DND-41 (cell line): ENCODE measurements at regions not wholly inside any gene's neighbourhood (a gene's known extent, or its start where the extent isn't known, plus 50 kb on each side); places are given as distances from the start of the nearest gene placed in this dataset.

Experiments
- ATAC-seq: fragments of 200-7000 bp; cut with Tn5 transposase; 3 replicates; pipeline ENCODE4 v1.9.1; 2021; ENCODE audit warnings: low read depth; ENCODE audit not compliant: insufficient read depth
- DNase-seq: peaks from one replicate; pipeline ENCODE4 v3.0.0-alpha.2; 2020
- H2AFZ ChIP-seq: 2 replicates; pipeline ENCODE4 v1.6.0; 2012; ENCODE audit warnings: low read depth, low read length
- H3K27ac ChIP-seq: 2 replicates; pipeline ENCODE4 v1.5.1; 2012; ENCODE audit warnings: low read length, inconsistent platforms
- H3K27me3 ChIP-seq: fragments of 200-600 bp; sonication (generic); 2 replicates; pipeline ENCODE4 v1.6.0; 2012; ENCODE audit warnings: low read length, mild to moderate bottlenecking, inconsistent platforms; ENCODE audit not compliant: insufficient read depth, poor library complexity
- H3K36me3 ChIP-seq: 2 replicates; pipeline ENCODE4 v1.5.1; 2012; ENCODE audit warnings: low read length, inconsistent platforms; ENCODE audit not compliant: insufficient read depth
- H3K4me1 ChIP-seq: 2 replicates; pipeline ENCODE4 v1.5.1; 2012; ENCODE audit warnings: mild to moderate bottlenecking, low read length; ENCODE audit not compliant: insufficient read depth
- H3K4me2 ChIP-seq: 2 replicates; pipeline ENCODE4 v1.6.0; 2012; ENCODE audit warnings: mild to moderate bottlenecking, moderate library complexity, low read length, inconsistent platforms; ENCODE audit not compliant: insufficient read depth
- H3K4me3 ChIP-seq, 2 experiments: fragments of 200-600 bp in 1 of 2; shearing (Covaris generic) in 1 of 2; 2 replicates each; pipeline ENCODE4 v1.5.1; 2012 to 2016; ENCODE audit warnings: inconsistent platforms in 2 of 2, low read length in 2 of 2, mild to moderate bottlenecking in 2 of 2, low read depth in 1 of 2, moderate library complexity in 1 of 2
- H3K79me2 ChIP-seq: 2 replicates; pipeline ENCODE4 v1.6.0; 2012; ENCODE audit warnings: low read length, inconsistent platforms; ENCODE audit not compliant: insufficient read depth
- H3K9ac ChIP-seq: 2 replicates; pipeline ENCODE4 v1.6.0; 2012; ENCODE audit warnings: low read depth, mild to moderate bottlenecking, inconsistent platforms, low read length, moderate library complexity
- H3K9me3 ChIP-seq: 2 replicates; pipeline ENCODE4 v1.5.1; 2012; ENCODE audit warnings: low read length, moderate library complexity, mild to moderate bottlenecking, inconsistent platforms; ENCODE audit not compliant: insufficient read depth, severe bottlenecking
- H4K20me1 ChIP-seq: 2 replicates; pipeline ENCODE4 v1.6.0; 2012; ENCODE audit warnings: low read length; ENCODE audit not compliant: insufficient read depth
- CTCF ChIP-seq: IDR thresholded peaks from 2 replicates; pipeline ENCODE4 v1.5.1; 2012; ENCODE audit warnings: borderline replicate concordance, low read length, moderate library complexity, mild to moderate bottlenecking; ENCODE audit not compliant: poor library complexity, severe bottlenecking; ENCODE audit errors: extremely low read depth
- EZH2 ChIP-seq: IDR thresholded peaks from 3 replicates; pipeline ENCODE4 v1.6.1; 2012; ENCODE audit warnings: borderline replicate concordance, low read depth, mild to moderate bottlenecking, moderate library complexity, low read length, inconsistent platforms; ENCODE audit not compliant: severe bottlenecking

DNA sequence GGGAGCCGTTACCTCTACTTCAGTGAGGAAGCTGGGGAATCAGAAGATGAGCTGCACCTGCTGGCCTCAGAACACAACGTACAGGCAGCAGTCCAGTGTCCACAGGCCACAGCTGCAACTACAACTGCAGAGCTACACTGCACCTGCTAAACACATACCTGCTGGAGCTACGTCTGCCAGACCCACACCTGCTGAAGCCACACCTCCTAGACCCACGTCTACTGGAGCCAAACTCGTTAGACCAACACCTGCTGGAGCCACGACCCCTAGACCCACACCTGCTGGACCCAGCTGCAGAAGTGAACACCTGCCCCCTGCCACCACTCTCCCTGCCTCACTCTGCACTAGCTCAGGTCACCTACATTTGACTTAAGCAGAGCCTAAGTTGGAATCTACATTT lies 169.9 kb downstream of the USP12 start:
- no peak overlapping the region for H3K27ac ChIP-seq

GRCh38 chr13:27000686-27001085 lies 170.9 kb downstream of the USP12 start:
- Histone ChIP-seq H2AFZ (no peak overlapping the region), H3K9me3 (no peaks in the 10 kb centered on the region), H3K4me1 (no peaks in the 10 kb centered on the region), H3K4me2 (no peak overlapping the region), H3K4me3 (no peak overlapping the region), H3K9ac (no peak overlapping the region), H3K27ac (no peak overlapping the region), H3K36me3 (no peaks in the 10 kb centered on the region), H3K79me2 (no peaks in the 10 kb centered on the region), H4K20me1 (no peaks in the 10 kb centered on the region), H3K27me3 (peaks cover 9% of the 10 kb centered on the region)
- ATAC-seq (no peak), DNase-seq (no peak)
- TF ChIP-seq EZH2 (no peak), CTCF (no peak)

More for the DNA sequence above, 169.9 kb downstream of the USP12 start:
- TF ChIP-seq CTCF: no peak
- no peak for TF ChIP-seq EZH2
- H3K4me2 ChIP-seq: no peak overlapping the region
- no peaks in the 10 kb centered on the region for H3K36me3 ChIP-seq
- H3K79me2 ChIP-seq: no peaks in the 10 kb centered on the region
- H3K9me3 ChIP-seq: no peaks in the 10 kb centered on the region
- no peak for DNase-seq
- no peak for ATAC-seq
- H3K9ac ChIP-seq: no peak overlapping the region
- no peak overlapping the region for H2AFZ ChIP-seq
- H3K4me3 ChIP-seq: no peak overlapping the region
- no peaks in the 10 kb centered on the region for H4K20me1 ChIP-seq
- H3K27me3 ChIP-seq: peaks cover 19% of the 10 kb centered on the region
- no peaks in the 10 kb centered on the region for H3K4me1 ChIP-seq

DNA sequence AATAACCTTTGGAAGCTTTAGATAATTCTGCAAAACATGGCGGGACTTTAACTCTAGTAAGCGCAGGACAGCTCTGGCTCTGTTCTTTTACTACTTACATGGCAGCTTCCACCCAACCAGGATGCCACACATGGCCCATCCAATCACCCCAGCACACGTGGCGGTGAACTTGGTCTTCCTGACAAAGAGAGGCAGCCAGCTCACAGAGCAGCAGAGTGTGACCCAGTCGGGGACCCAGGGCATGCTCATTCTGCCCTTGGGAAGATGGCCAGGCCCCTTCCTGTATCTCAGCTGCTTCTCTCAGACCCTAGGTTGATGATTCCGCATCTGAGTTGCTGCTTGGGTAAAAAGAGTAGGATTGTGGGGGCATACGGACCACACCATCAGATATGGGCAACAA lies 172.1 kb downstream of the USP12 start:
- TF ChIP-seq CTCF (no peak), EZH2 (no peak)
- Histone ChIP-seq H3K27ac (no peak overlapping the region), H3K36me3 (no peaks in the 10 kb centered on the region), H3K9ac (no peak overlapping the region), H4K20me1 (no peaks in the 10 kb centered on the region), H3K9me3 (no peaks in the 10 kb centered on the region), H3K27me3 (no peaks in the 10 kb centered on the region), H3K79me2 (no peaks in the 10 kb centered on the region), H3K4me3 (no peak overlapping the region), H2AFZ (no peak overlapping the region), H3K4me2 (no peak overlapping the region), H3K4me1 (no peaks in the 10 kb centered on the region)
- DNase-seq: no peak
- ATAC-seq: no peak

DNA sequence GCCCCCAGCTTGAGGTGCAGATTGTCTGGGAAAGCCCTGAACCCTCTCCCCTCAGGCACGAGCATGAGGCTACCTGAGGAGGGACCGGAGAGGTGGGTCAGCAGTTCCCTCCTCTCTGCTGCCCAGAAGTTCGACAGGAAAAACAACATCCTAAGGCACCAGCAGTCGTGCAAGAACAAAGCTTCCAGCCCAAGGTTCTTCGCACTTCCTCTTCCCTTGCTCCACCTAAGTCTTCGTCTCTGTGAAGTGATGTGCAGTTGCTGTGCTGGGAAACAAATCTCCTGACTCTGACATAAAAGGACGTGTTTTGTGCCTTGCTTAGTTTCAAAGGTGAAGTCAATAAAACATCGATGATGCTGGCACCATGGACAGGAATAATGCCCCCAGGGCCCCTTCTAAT lies 173.3 kb downstream of the USP12 start:
- DNase-seq (no peak), ATAC-seq (no peak)
- H3K4me2 ChIP-seq: no peak overlapping the region
- no peaks in the 10 kb centered on the region for H4K20me1 ChIP-seq
- H3K79me2 ChIP-seq: no peaks in the 10 kb centered on the region
- H3K9ac ChIP-seq: no peak overlapping the region
- no peak overlapping the region for H2AFZ ChIP-seq
- no peak overlapping the region for H3K27ac ChIP-seq
- no peaks in the 10 kb centered on the region for H3K4me1 ChIP-seq
- no peaks in the 10 kb centered on the region for H3K27me3 ChIP-seq
- H3K9me3 ChIP-seq: no peaks in the 10 kb centered on the region
- TF ChIP-seq EZH2 (no peak), CTCF (no peak)
- no peaks in the 10 kb centered on the region for H3K36me3 ChIP-seq
- H3K4me3 ChIP-seq: no peak overlapping the region
